ENCODE measurements at regions not wholly inside any gene's neighbourhood (a gene's known extent, or its start where the extent isn't known, plus 50 kb on each side); places are given as distances from the start of the nearest gene placed in this dataset.

- TF ChIP-seq CTCF (IDR thresholded peaks at IDR 0.05) (no peak), REST (IDR thresholded peaks at IDR 0.05; ENCODE audit: insufficient read depth in 1 of 2, low read depth in 2 of 2, low read length in 1 of 2) (no peak), POLR2AphosphoS5 (IDR thresholded peaks at IDR 0.05; ENCODE audit: low read depth, low read length) (no peak)
Observed at GRCh38 chr18:28432339-28432738, 255.4 kb upstream of the CDH2 start.

All from Panc1 (cell line).